HCT116 (cell line): ENCODE measurements at regions not wholly inside any gene's neighbourhood (a gene's known extent, or its start where the extent isn't known, plus 50 kb on each side); places are given as distances from the start of the nearest gene placed in this dataset.
"Not testable (repeated sequence)": the region's sequence is repeated elsewhere in the genome, so short reads cannot be mapped to it uniquely, and the experiment has no call there.

Experiments used
- ATAC-seq: fragments of 200-7000 bp; cut with Tn5 transposase; 2 replicates; pipeline ENCODE4 v1.9.1; 2020; ENCODE audit warnings: mild to moderate bottlenecking, moderate library complexity
- BruUV-seq: library from RNA; stranded (reverse); fragments of 400-500 nt; replicated peaks from 2 replicates; lab custom pipeline; 2021; lab: Mats Ljungman, UMichigan
- CTCF ChIA-PET: fragments of 300-600 bp; sonication (Branson Sonifier 250); formaldehyde crosslinking; loops from one replicate; lab custom pipeline; 2021; ENCODE audit warnings: antibody characterized with exemption; lab: Charles Lee
- POLR2A ChIA-PET: fragments of 300-600, 350-600 bp; sonication (Branson Sonifier 250); formaldehyde crosslinking; loops from one replicate; lab custom pipeline; 2021; ENCODE audit warnings: antibody characterized with exemption; lab: Charles Lee
- RAD21 ChIA-PET, 2 experiments: fragments of 300-600 bp; sonication (Branson Sonifier 250); formaldehyde crosslinking; loops; one replicate each; lab custom pipeline; 2023; ENCODE audit warnings: low total read pairs in 2 of 2; ENCODE audit not compliant: uncharacterized antibody in 2 of 2, unreplicated experiment in 2 of 2, low non-redundant PET in 1 of 2; lab: Charles Lee
- DNase-seq: peaks from one replicate; pipeline ENCODE4 v3.0.0-alpha.2; 2010; ENCODE audit warnings: low read depth, low spot score
- H2AFZ ChIP-seq: fragments of 200-600 bp; shearing (Covaris generic), sonication (generic); 2 replicates; pipeline ENCODE4 v1.6.1; 2017; ENCODE audit warnings: low read depth, mixed run types, mixed read lengths, antibody characterized with exemption, low read length; ENCODE audit not compliant: poor library complexity, severe bottlenecking
- H3K27ac ChIP-seq: 2 replicates; pipeline ENCODE4 v1.5.1; 2012; ENCODE audit warnings: low read depth, low read length
- H3K27me3 ChIP-seq: fragments of 200-600 bp; sonication (generic); 2 replicates; pipeline ENCODE4 v1.6.1; 2016; ENCODE audit warnings: mixed run types, low read length, mixed read lengths; ENCODE audit not compliant: insufficient read depth
- H3K36me3 ChIP-seq, 2 experiments: fragments of 200-500 bp in 1 of 2; fragments of 200-600 bp in 1 of 2; sonication (Bioruptor generic) in 1 of 2; sonication (generic) in 1 of 2; 2 replicates each; pipeline versions ENCODE4 v1.5.1 to v1.6.1; 2014 to 2016; ENCODE audit warnings: low read length in 2 of 2, inconsistent platforms in 1 of 2, mixed read lengths in 1 of 2, mixed run types in 1 of 2; ENCODE audit not compliant: insufficient read depth in 2 of 2, control insufficient read depth in 1 of 2
- H3K4me1 ChIP-seq, 2 experiments: fragments of 200-600 bp in 1 of 2; sonication (generic) in 1 of 2; 2 replicates each; pipeline versions ENCODE4 v1.5.1 to v1.6.1; 2012 to 2017; ENCODE audit warnings: low read length in 2 of 2, inconsistent platforms in 1 of 2, mild to moderate bottlenecking in 1 of 2, mixed read lengths in 1 of 2, mixed run types in 1 of 2, moderate library complexity in 1 of 2; ENCODE audit not compliant: insufficient read depth in 2 of 2, control insufficient read depth in 1 of 2
- H3K4me2 ChIP-seq: fragments of 200-600 bp; sonication (generic); 2 replicates; pipeline ENCODE4 v1.6.1; 2017; ENCODE audit warnings: mixed run types, low read length, mixed read lengths
- H3K4me3 ChIP-seq, 2 experiments: fragments of 200-600 bp in 1 of 2; sonication (generic) in 1 of 2; replicated peaks in 1 of 2; 2 replicates each; pipeline ENCODE4 v1.5.1; 2011 to 2016; ENCODE audit warnings: low read length in 2 of 2, control low read depth in 1 of 2, low read depth in 1 of 2, mild to moderate bottlenecking in 1 of 2, mixed read lengths in 1 of 2, mixed run types in 1 of 2
- H3K79me2 ChIP-seq: fragments of 200-600 bp; sonication (generic); 2 replicates; pipeline ENCODE4 v1.6.1; 2017; ENCODE audit warnings: mild to moderate bottlenecking, mixed run types, low read length, moderate library complexity, mixed read lengths; ENCODE audit not compliant: insufficient read depth
- H3K9ac ChIP-seq: fragments of 200-600 bp; sonication (generic); 2 replicates; pipeline ENCODE4 v1.6.1; 2016; ENCODE audit warnings: low read length, mixed read lengths
- H3K9me2 ChIP-seq: fragments of 200-600 bp; sonication (generic), shearing (Covaris generic); 2 replicates; pipeline ENCODE4 v1.6.1; 2017; ENCODE audit warnings: mixed run types, mild to moderate bottlenecking, moderate library complexity; ENCODE audit not compliant: insufficient read depth
- H3K9me3 ChIP-seq, 2 experiments: fragments of 200-500 bp in 1 of 2; fragments of 200-600 bp in 1 of 2; sonication (Bioruptor generic) in 1 of 2; sonication (generic) in 1 of 2; 2 replicates each; pipeline ENCODE4 v1.6.1; 2014 to 2017; ENCODE audit warnings: low read length in 2 of 2, mixed read lengths in 2 of 2, inconsistent platforms in 1 of 2, low read depth in 1 of 2, mild to moderate bottlenecking in 1 of 2, mixed run types in 1 of 2, moderate library complexity in 1 of 2; ENCODE audit not compliant: control insufficient read depth in 1 of 2, insufficient read depth in 1 of 2
- H4K20me1 ChIP-seq: fragments of 200-600 bp; sonication (generic), shearing (Covaris generic); 2 replicates; pipeline ENCODE4 v1.6.1; 2017; ENCODE audit warnings: mixed run types, mild to moderate bottlenecking, moderate library complexity; ENCODE audit not compliant: insufficient read depth
- CEBPB ChIP-seq: IDR thresholded peaks from 2 replicates; pipeline ENCODE4 v1.6.1; 2012; ENCODE audit warnings: low read depth
- CTCF ChIP-seq, 3 experiments: fragments of 200-600 bp in 1 of 3; sonication (generic) in 1 of 3; IDR thresholded peaks in 2 of 3; conservative IDR thresholded peaks in 1 of 3; 2 replicates each; pipeline ENCODE4 v1.5.1; 2012 to 2017; ENCODE audit warnings: low read depth in 2 of 3, low read length in 2 of 3, antibody characterized with exemption in 1 of 3, borderline replicate concordance in 1 of 3, control low read depth in 1 of 3, mild to moderate bottlenecking in 1 of 3, mixed read lengths in 1 of 3, mixed run types in 1 of 3, moderate library complexity in 1 of 3; ENCODE audit not compliant: insufficient read depth in 1 of 3
- RAD21 ChIP-seq: IDR thresholded peaks from 2 replicates; pipeline ENCODE4 v1.6.1; 2012; ENCODE audit warnings: low read depth, mild to moderate bottlenecking
- intact Hi-C: fragments of 100-400 bp; cut with micrococcal nuclease; formaldehyde crosslinking; loops from 2 replicates; pipeline ENCODE4 v1.10.0; 2022

- Histone ChIP-seq H3K9me2 (no peaks in the 10 kb centered on the region), H3K79me2 (no peaks in the 10 kb centered on the region), H4K20me1 (no peaks in the 10 kb centered on the region), H3K4me3 (no peak overlapping the region), H3K4me1 (peaks cover 6 to 13% of the 10 kb centered on the region in 2 experiments; a peak in 3 of 4 replicates), H2AFZ (peak overlapping the region; percentile 50), H3K27me3 (no peaks in the 10 kb centered on the region), H3K27ac (no peak overlapping the region), H3K9me3 (no peaks in the 10 kb centered on the region), H3K9ac (no peak overlapping the region), H3K4me2 (peak overlapping the region; percentile 12; the same call in 1 of the 2 replicates), H3K36me3 (no peaks in the 10 kb centered on the region)
- TF ChIP-seq CTCF (IDR thresholded peaks at IDR 0.05 in 2 of 3, conservative IDR thresholded peaks at IDR 0.05 in 1 of 3; ENCODE audit: borderline replicate concordance in 1 of 3, insufficient read depth in 1 of 3, low read depth in 2 of 3, low read length in 2 of 3) (peak; percentile 51 to 71 (median 62); a peak in 5 of 6 replicates), RAD21 (peak; percentile 84), CEBPB (no peak)
- ChIA-PET CTCF (interaction anchor here (0.9 to 1.0 kb wide), 6 partner anchors 8 to 524 kb away, joined by 3 to 4 read pairs (median 3); partner anchors contain the start of gene XPO1), RAD21 (interaction anchor here in 1 of 2 experiments (0.6 kb wide), 1 partner anchor 361 kb away, joined by 4 read pairs; no protein-coding TSS in a partner anchor), POLR2A (no interaction called here)
- DNase-seq (peak; percentile 60), ATAC-seq (peak; percentile 89)
- no TSS peak for BruUV-seq
- intact Hi-C loops, result loop anchor here (2.0 kb wide), 1 partner anchor 232 kb away; no protein-coding TSS in a partner anchor
Measured at GRCh38 chr2:61658841-61659780, 121.0 kb upstream of the XPO1 start.

GRCh38 chr2:61649946-61650345 is 111.8 kb upstream of the XPO1 start:
- H3K9ac ChIP-seq, ATAC-seq, H3K4me2 ChIP-seq, DNase-seq, H3K27ac ChIP-seq, H3K4me3 ChIP-seq, H3K27me3 ChIP-seq, BruUV-seq, CTCF ChIA-PET, H3K4me1 ChIP-seq, intact Hi-C loops, H3K79me2 ChIP-seq, H2AFZ ChIP-seq, H3K9me3 ChIP-seq, H4K20me1 ChIP-seq, RAD21 ChIA-PET, POLR2A ChIA-PET, H3K9me2 ChIP-seq, H3K36me3 ChIP-seq: not testable (repeated sequence)
